ENCODE measurements at regions not wholly inside any gene's neighbourhood (a gene's known extent, or its start where the extent isn't known, plus 50 kb on each side); places are given as distances from the start of the nearest gene placed in this dataset.

GRCh38 chr7:69091521-69091920 lies 506.8 kb upstream of the AUTS2 start:
- ATAC-seq, result no peak

GRCh38 chr7:69095127-69095526 lies 503.1 kb upstream of the AUTS2 start:
- no peak for DNase-seq
- intact Hi-C loops (cut with DNase I; ENCODE audit: low total_unique reads), result no loop called here

More at GRCh38 chr7:69091521-69091920, 506.8 kb upstream of the AUTS2 start:
- Histone ChIP-seq H3K4me1 (no peaks in the 10 kb centered on the region), H3K27me3 (no peaks in the 10 kb centered on the region), H3K36me3 (no peaks in the 10 kb centered on the region), H3K9me3 (no peaks in the 10 kb centered on the region), H3K27ac (no peak overlapping the region), H3K4me3 (no peak overlapping the region)
- intact Hi-C loops (cut with DNase I; ENCODE audit: low total_unique reads) (no loop called here), in situ Hi-C loops (cut with MboI; ENCODE audit: low sequenced_read_pairs in 4 of 4) (no loop called here)
- TF ChIP-seq CTCF (IDR thresholded peaks at IDR 0.05 in 4 of 5, conservative IDR thresholded peaks at IDR 0.05 in 1 of 5) (no peak), POLR2A (IDR thresholded peaks at IDR 0.05) (no peak)
- DNase-seq, result no peak

GRCh38 chr7:69095649-69096048 lies 502.6 kb upstream of the AUTS2 start:
- H3K36me3 ChIP-seq, result no peaks in the 10 kb centered on the region
- in situ Hi-C loops (cut with MboI; ENCODE audit: low sequenced_read_pairs in 4 of 4), result no loop called here
- H3K9me3 ChIP-seq, result no peaks in the 10 kb centered on the region
- no peaks in the 10 kb centered on the region for H3K27me3 ChIP-seq
- no peaks in the 10 kb centered on the region for H3K4me1 ChIP-seq
- no peak overlapping the region for H3K27ac ChIP-seq
- intact Hi-C loops (cut with DNase I; ENCODE audit: low total_unique reads), result no loop called here
- no peak overlapping the region for H3K4me3 ChIP-seq
- TF ChIP-seq POLR2A (IDR thresholded peaks at IDR 0.05) (no peak), CTCF (IDR thresholded peaks at IDR 0.05 in 4 of 5, conservative IDR thresholded peaks at IDR 0.05 in 1 of 5) (no peak)
- no peak for DNase-seq
- ATAC-seq, result no peak

More at GRCh38 chr7:69095127-69095526, 503.1 kb upstream of the AUTS2 start:
- no peaks in the 10 kb centered on the region for H3K27me3 ChIP-seq
- in situ Hi-C loops (cut with MboI; ENCODE audit: low sequenced_read_pairs in 4 of 4), result no loop called here
- ATAC-seq, result no peak
- H3K9me3 ChIP-seq, result no peaks in the 10 kb centered on the region
- H3K4me3 ChIP-seq, result no peak overlapping the region
- no peaks in the 10 kb centered on the region for H3K36me3 ChIP-seq
- TF ChIP-seq CTCF (IDR thresholded peaks at IDR 0.05 in 4 of 5, conservative IDR thresholded peaks at IDR 0.05 in 1 of 5), result no peak
- no peak for TF ChIP-seq POLR2A (IDR thresholded peaks at IDR 0.05)
- H3K27ac ChIP-seq, result no peak overlapping the region
- H3K4me1 ChIP-seq, result no peaks in the 10 kb centered on the region

- no peaks in the 10 kb centered on the region for H3K9me3 ChIP-seq
- no peaks in the 10 kb centered on the region for H3K4me1 ChIP-seq
- no peak for ATAC-seq
- no peak overlapping the region for H3K27ac ChIP-seq
- no peak overlapping the region for H3K4me3 ChIP-seq
- intact Hi-C loops (cut with DNase I; ENCODE audit: low total_unique reads) (no loop called here), in situ Hi-C loops (cut with MboI; ENCODE audit: low sequenced_read_pairs in 4 of 4) (no loop called here)
- DNase-seq, result no peak
- no peaks in the 10 kb centered on the region for H3K36me3 ChIP-seq
- no peak for TF ChIP-seq CTCF (IDR thresholded peaks at IDR 0.05 in 4 of 5, conservative IDR thresholded peaks at IDR 0.05 in 1 of 5)
- TF ChIP-seq POLR2A (IDR thresholded peaks at IDR 0.05), result no peak
- H3K27me3 ChIP-seq, result no peaks in the 10 kb centered on the region
Measured at GRCh38 chr7:69104023-69104422, 494.3 kb upstream of the AUTS2 start.

- no peaks in the 10 kb centered on the region for H3K36me3 ChIP-seq
- no peaks in the 10 kb centered on the region for H3K27me3 ChIP-seq
- no peak for DNase-seq
- no peak for TF ChIP-seq POLR2A (IDR thresholded peaks at IDR 0.05)
- TF ChIP-seq CTCF (IDR thresholded peaks at IDR 0.05 in 4 of 5, conservative IDR thresholded peaks at IDR 0.05 in 1 of 5), result no peak
- no peak overlapping the region for H3K27ac ChIP-seq
- intact Hi-C loops (cut with DNase I; ENCODE audit: low total_unique reads) (no loop called here), in situ Hi-C loops (cut with MboI; ENCODE audit: low sequenced_read_pairs in 4 of 4) (no loop called here)
- no peak for ATAC-seq
- H3K4me1 ChIP-seq, result no peaks in the 10 kb centered on the region
- H3K4me3 ChIP-seq, result no peak overlapping the region
- no peaks in the 10 kb centered on the region for H3K9me3 ChIP-seq
Measured at GRCh38 chr7:69105092-69105491, 493.2 kb upstream of the AUTS2 start.

Data from gastrocnemius medialis (tissue), 4 donors.